Activated naive CD8-positive, alpha-beta T cell treated with anti-CD3 and anti-CD28 coated beads, Interleukin-2, amount 10 ng/mL, durations not matched to agents 7 days and 5 days (primary cell): ENCODE measurements at regions not wholly inside any gene's neighbourhood (a gene's known extent, or its start where the extent isn't known, plus 50 kb on each side); places are given as distances from the start of the nearest gene placed in this dataset.
"Not testable (repeated sequence)": the region's sequence is repeated elsewhere in the genome, so short reads cannot be mapped to it uniquely, and the experiment has no call there.

Experiments
- ATAC-seq: fragments of 150-1000 bp; cut with Tn5 transposase; one replicate; pipeline ENCODE4 v1.10.0; 2021; ENCODE audit warnings: low read depth, moderate library complexity
- POLR2A ChIA-PET: fragments of 350-600 bp; sonication (Branson Sonifier 250); formaldehyde crosslinking; loops from one replicate; lab custom pipeline; 2021; ENCODE audit warnings: antibody characterized with exemption; lab: Charles Lee
- DNase-seq: peaks from one replicate; pipeline ENCODE4 v3.0.0; 2021
- H3K27ac Mint-ChIP-seq: one replicate; pipeline ENCODE4 v1.8.0; 2022; ENCODE audit warnings: mild to moderate bottlenecking, mixed read lengths
- H3K27me3 Mint-ChIP-seq: one replicate; pipeline ENCODE4 v1.8.0; 2022; ENCODE audit warnings: mild to moderate bottlenecking, moderate library complexity, mixed read lengths
- H3K36me3 Mint-ChIP-seq: one replicate; pipeline ENCODE4 v1.8.0; 2021; ENCODE audit warnings: mild to moderate bottlenecking, mixed read lengths
- H3K4me1 Mint-ChIP-seq: one replicate; pipeline ENCODE4 v1.8.0; 2021; ENCODE audit warnings: mixed read lengths
- H3K4me3 Mint-ChIP-seq: one replicate; pipeline ENCODE4 v1.8.0; 2022; ENCODE audit warnings: mild to moderate bottlenecking, moderate library complexity, mixed read lengths
- H3K9me3 Mint-ChIP-seq: one replicate; pipeline ENCODE4 v1.8.0; 2021; ENCODE audit warnings: mixed read lengths

DNA sequence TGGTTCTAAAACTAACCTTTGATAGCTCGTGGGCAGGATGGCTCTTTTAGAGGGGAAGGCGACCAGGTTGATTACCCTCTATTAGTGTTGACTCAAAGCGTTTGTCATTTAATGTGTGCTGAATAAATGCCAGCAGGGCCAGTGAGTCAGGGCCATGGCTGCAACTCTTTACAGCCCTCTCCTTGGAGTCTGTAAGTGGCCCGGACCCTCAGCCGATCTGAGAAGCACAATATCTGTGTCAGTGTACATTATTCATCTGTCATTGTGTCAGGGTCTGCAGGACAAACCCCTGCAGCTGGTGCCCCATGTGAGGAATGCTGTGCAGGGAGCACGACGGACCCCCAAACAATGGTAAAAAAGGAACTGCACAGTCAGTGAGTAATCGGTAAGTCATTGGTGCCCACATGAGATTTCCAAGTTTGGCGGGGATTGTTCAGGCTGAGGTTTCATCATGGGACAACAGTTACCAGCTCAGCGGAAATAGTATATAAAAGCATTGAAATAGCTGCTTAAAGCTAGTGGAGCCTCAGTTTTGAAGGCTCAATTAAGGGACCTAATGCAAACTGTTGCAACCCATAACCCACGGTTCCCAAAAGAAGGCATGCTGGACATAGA, 139.1 kb downstream of the ZNF675 start:
- H3K9me3 Mint-ChIP-seq, result peaks cover 38% of the 10 kb centered on the region

DNA sequence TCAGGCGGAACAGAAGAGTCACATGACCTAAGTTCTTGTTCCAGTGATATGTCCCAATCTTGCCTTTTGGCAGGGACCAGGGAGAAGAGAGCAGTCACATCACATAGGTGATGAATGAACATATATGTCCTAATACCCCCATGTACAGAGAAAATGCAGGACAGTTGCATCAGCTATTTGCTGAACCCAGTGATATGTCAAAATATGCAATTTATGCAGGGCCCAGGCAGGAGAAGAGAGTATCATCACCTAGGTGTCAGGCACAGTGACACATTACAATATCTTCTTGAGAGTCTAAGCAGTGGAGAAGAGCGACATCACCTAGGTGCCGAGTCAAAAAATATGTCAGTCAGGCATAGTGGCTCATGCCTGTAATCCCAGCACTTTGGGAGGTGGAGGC, 139.9 kb downstream of the ZNF675 start:
- POLR2A ChIA-PET, result no interaction called here

More for the DNA sequence above, 139.1 kb downstream of the ZNF675 start:
- Mint-ChIP-seq H3K4me1 (no peaks in the 10 kb centered on the region), H3K4me3 (no peak overlapping the region), H3K27me3 (no peaks in the 10 kb centered on the region), H3K36me3 (peaks cover 1% of the 10 kb centered on the region), H3K27ac (no peak overlapping the region)
- POLR2A ChIA-PET, result no interaction called here
- ATAC-seq, result no peak
- no peak for DNase-seq

DNA sequence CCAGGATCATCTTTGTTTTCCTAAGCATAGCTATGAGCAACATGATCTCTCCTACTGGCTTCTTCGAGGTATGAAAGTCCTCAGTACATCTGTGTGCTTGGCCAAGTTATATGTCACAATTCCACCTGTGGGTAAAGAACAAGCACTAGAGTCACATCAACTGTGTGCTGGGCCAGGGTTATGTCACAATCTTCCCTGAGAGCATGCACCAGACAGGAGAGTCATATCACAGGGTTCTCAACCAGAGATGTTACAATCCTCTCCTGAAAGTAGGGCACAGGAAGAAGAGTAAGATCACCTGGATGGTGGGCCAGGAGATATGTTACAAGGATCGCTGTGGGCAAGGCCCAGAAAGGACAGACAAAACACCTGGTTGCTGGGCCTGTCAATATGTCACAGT, 143.7 kb downstream of the ZNF675 start:
- DNase-seq (no peak), ATAC-seq (no peak)
- POLR2A ChIA-PET, result no interaction called here
- peaks cover 1% of the 10 kb centered on the region for H3K36me3 Mint-ChIP-seq
- H3K27me3 Mint-ChIP-seq, result no peaks in the 10 kb centered on the region
- no peak overlapping the region for H3K4me3 Mint-ChIP-seq
- no peak overlapping the region for H3K27ac Mint-ChIP-seq
- peaks cover 31% of the 10 kb centered on the region for H3K9me3 Mint-ChIP-seq
- no peaks in the 10 kb centered on the region for H3K4me1 Mint-ChIP-seq

More for the DNA sequence above, 139.9 kb downstream of the ZNF675 start:
- ATAC-seq (no peak), DNase-seq (no peak)
- Mint-ChIP-seq H3K4me3 (no peak overlapping the region), H3K27me3 (no peaks in the 10 kb centered on the region), H3K9me3 (peaks cover 38% of the 10 kb centered on the region), H3K4me1 (no peaks in the 10 kb centered on the region), H3K27ac (no peak overlapping the region), H3K36me3 (peaks cover 1% of the 10 kb centered on the region)

DNA sequence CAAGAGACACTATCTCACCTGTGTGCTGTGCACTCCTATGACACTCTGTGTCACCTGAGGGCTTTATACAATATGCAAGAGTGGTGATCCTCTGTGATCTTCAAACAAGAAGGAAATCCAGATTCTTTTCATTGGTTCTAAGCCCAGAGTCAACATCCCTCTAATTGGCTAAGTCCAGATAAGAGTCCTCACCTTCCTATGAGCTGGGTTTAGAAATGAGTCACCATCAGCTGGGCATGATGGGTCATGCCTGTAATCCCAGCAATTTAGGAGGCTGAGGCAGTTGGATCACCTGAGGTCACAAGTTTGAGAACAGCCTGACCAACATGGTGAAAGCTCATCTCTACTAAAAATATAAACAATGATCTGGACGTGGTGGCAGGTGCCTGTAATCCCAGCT, 144.4 kb downstream of the ZNF675 start:
- POLR2A ChIA-PET, result no interaction called here
- no peak for DNase-seq
- no peaks in the 10 kb centered on the region for H3K4me1 Mint-ChIP-seq
- H3K36me3 Mint-ChIP-seq, result peaks cover 1% of the 10 kb centered on the region
- peaks cover 28% of the 10 kb centered on the region for H3K9me3 Mint-ChIP-seq
- ATAC-seq, result no peak
- no peak overlapping the region for H3K4me3 Mint-ChIP-seq
- H3K27ac Mint-ChIP-seq, result no peak overlapping the region
- H3K27me3 Mint-ChIP-seq, result no peaks in the 10 kb centered on the region

DNA sequence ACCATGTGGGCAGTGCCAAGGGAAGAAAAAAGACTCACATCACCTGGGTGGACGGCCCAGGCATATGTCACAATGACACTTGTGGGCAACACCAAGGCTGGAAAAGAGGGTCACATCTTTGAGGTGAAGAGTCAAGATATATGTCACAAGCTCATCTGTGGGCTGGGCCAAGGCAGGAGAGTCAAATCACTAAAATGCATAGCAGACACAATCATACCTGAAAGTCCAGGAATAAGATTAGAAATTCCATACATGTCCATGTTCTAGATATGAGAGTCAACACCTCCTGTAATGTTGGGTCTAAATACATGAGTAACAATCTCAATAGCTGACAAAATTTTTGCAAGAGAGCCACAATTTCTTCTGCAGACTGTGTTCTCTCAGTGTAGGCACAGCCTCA, 145.0 kb downstream of the ZNF675 start:
- POLR2A ChIA-PET, result no interaction called here

DNA sequence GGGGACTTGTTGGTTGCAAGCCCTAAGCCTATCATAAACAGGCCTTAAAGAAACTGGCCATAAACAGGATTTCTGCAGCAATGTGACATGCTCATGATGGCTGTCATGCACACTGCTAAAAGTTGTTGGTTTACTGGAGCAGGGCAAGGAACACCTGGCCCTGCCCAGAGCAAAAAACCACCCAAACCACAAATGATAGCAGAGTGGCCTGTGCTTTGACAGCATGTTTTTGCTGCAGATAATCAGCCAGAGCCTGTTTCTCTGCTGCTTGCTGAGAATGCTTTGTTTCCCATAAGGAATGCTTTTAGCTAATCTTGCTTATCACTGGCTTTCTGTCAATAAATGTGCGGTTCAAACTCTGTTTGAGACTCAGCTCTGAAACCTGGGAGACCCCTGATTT, 144.9 kb upstream of the ZNF91 start:
- H3K27ac Mint-ChIP-seq, H3K27me3 Mint-ChIP-seq, ATAC-seq, POLR2A ChIA-PET, H3K4me3 Mint-ChIP-seq, DNase-seq, H3K4me1 Mint-ChIP-seq, H3K36me3 Mint-ChIP-seq: not testable (repeated sequence)
- H3K9me3 Mint-ChIP-seq, result peaks cover 28% of the 10 kb centered on the region

More for the DNA sequence above, 145.0 kb downstream of the ZNF675 start:
- H3K9me3 Mint-ChIP-seq, result peaks cover 25% of the 10 kb centered on the region
- peaks cover 1% of the 10 kb centered on the region for H3K36me3 Mint-ChIP-seq
- ATAC-seq, result no peak
- H3K4me1 Mint-ChIP-seq, result no peaks in the 10 kb centered on the region
- no peaks in the 10 kb centered on the region for H3K27me3 Mint-ChIP-seq
- DNase-seq, result no peak
- H3K27ac Mint-ChIP-seq, result no peak overlapping the region
- no peak overlapping the region for H3K4me3 Mint-ChIP-seq

DNA sequence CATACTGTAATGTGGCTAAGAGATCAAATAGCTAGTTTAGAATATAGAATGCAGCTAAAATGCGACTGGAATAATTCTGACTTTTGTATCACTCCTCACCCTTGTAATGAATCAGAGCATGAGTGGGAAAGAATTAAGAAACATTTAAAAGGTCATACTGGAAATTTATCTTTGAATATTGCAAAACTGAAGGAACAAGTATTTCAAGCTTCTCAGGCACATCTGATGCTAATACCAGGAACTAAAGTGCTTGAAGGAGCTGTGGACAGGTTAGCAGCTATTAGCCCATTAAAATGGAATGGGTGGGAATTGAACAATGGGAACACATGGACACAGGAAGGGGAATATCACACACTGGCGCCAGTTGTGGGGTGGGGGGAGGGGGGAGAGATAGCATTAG, 144.2 kb upstream of the ZNF91 start:
- POLR2A ChIA-PET, result no interaction called here
- no peak for ATAC-seq
- Mint-ChIP-seq H3K27ac (no peak overlapping the region), H3K27me3 (no peaks in the 10 kb centered on the region), H3K36me3 (peaks cover 1% of the 10 kb centered on the region), H3K9me3 (peaks cover 23% of the 10 kb centered on the region), H3K4me1 (no peaks in the 10 kb centered on the region), H3K4me3 (no peak overlapping the region)
- no peak for DNase-seq

DNA sequence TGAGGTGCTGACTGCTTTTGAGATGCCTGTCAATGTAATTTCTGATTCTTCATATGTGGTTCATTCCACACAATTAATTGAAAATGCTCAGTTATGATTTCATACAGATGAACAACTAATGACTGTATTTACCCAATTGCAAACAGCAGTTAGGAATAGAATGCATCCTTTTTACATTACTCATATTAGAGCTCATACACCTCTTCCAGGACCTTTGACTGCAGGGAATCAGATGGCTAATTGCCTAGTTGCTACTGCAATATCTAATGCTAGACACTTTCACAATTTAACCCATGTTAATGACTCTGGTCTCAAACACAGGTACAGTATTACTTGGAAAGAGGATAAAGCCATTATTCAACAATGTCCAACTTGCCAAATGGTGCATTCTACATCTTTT, 141.9 kb upstream of the ZNF91 start:
- ATAC-seq, H3K4me3 Mint-ChIP-seq: not testable (repeated sequence)

DNA sequence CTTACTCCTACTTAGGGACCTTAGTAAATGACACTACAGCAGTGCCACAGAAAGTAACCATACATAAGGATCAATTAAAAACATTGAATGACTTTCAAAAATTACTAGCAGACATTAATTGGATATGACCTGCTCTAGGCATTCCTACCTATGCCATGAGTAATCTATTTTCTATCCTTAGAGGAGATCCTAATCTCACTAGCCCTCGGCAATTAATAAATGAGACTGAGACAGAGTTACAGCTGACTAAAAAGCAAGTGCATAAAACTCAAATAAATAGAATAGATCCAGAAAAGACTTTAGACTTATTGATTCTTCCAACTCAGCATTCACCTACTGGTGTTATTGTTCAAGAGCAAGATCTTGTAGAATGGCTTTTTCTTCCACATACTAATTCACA, 141.1 kb upstream of the ZNF91 start:
- not testable (repeated sequence) for H3K4me1 Mint-ChIP-seq, DNase-seq, H3K4me3 Mint-ChIP-seq, H3K27me3 Mint-ChIP-seq, H3K27ac Mint-ChIP-seq, H3K36me3 Mint-ChIP-seq, ATAC-seq
- POLR2A ChIA-PET, result interaction anchor here (0.5 kb wide), 1 partner anchor 294 kb away, joined by 5 read pairs; no protein-coding TSS in a partner anchor
- H3K9me3 Mint-ChIP-seq, result peaks cover 18% of the 10 kb centered on the region

More for the DNA sequence above, 141.9 kb upstream of the ZNF91 start:
- POLR2A ChIA-PET, H3K36me3 Mint-ChIP-seq, DNase-seq, H3K4me1 Mint-ChIP-seq, H3K27me3 Mint-ChIP-seq, H3K27ac Mint-ChIP-seq: not testable (repeated sequence)
- peaks cover 14% of the 10 kb centered on the region for H3K9me3 Mint-ChIP-seq

DNA sequence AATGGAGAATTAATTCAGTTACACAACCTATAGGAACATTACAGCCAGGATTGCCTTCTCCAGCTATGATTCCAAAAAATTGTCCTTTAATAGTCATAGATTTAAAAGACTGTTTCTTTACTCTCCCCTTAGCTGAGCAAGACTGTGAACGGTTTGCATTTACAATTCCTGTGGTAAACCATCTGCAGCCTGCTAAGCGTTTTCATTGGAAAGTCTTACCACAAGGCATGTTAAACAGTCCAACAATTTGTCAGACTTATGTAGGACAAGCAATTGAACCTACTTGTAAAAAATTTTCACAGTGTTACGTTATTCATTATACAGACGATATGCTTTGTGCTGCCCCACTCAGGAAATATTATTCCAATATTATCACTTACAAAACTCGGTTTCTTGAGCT, 140.6 kb upstream of the ZNF91 start:
- POLR2A ChIA-PET, result interaction anchor here (0.5 kb wide), 1 partner anchor 293 kb away, joined by 5 read pairs; no protein-coding TSS in a partner anchor
- not testable (repeated sequence) for H3K27me3 Mint-ChIP-seq, H3K27ac Mint-ChIP-seq, DNase-seq, H3K36me3 Mint-ChIP-seq, H3K4me1 Mint-ChIP-seq, ATAC-seq, H3K4me3 Mint-ChIP-seq
- H3K9me3 Mint-ChIP-seq, result peaks cover 19% of the 10 kb centered on the region

DNA sequence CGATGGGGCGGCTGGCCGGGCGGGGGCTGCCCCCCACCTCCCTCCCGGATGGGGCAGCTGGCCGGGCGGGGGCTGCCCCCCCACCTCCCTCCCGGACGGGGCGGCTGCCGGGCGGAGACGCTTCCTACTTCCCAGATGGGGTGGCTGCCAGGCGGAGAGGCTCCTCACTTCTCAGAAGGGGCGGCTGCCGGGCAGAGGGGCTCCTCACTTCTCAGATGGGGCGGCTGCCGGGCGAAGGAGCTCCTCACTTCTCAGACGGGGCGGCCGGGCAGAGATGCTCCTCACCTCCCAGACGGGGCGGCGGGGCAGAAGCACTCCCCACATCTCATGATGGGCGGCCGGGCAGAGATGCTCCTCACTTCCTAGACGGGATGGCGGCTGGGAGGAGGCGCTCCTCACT, 138.2 kb upstream of the ZNF91 start:
- POLR2A ChIA-PET, H3K36me3 Mint-ChIP-seq: not testable (repeated sequence)

DNA sequence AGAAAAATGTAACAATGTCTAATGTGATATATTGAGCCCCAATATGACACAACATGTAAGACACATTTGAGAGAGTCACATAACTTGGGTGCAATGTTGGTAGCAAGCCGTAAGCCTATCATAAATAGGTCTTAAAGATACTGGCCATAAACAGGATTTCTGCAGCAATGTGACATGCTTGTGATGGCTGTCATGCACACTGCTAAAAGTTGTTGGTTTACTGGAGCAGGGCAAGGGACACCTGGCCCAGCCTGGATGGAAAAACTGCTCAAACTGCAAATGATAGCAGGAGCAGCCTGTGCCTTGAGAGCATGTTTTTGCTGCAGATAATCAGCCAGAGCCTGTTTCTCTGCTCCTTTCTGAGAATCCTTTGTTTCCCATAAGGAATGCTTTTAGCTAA, 136.7 kb upstream of the ZNF91 start:
- Mint-ChIP-seq H3K36me3 (no peaks in the 10 kb centered on the region), H3K9me3 (peaks cover 30% of the 10 kb centered on the region), H3K4me1 (no peaks in the 10 kb centered on the region), H3K4me3 (no peak overlapping the region), H3K27ac (no peak overlapping the region), H3K27me3 (no peaks in the 10 kb centered on the region)
- ATAC-seq (no peak), DNase-seq (no peak)
- POLR2A ChIA-PET, result no interaction called here

More for the DNA sequence above, 138.2 kb upstream of the ZNF91 start:
- not testable (repeated sequence) for H3K27ac Mint-ChIP-seq, H3K4me1 Mint-ChIP-seq, H3K27me3 Mint-ChIP-seq, H3K4me3 Mint-ChIP-seq, ATAC-seq, DNase-seq
- H3K9me3 Mint-ChIP-seq, result peaks cover 20% of the 10 kb centered on the region

DNA sequence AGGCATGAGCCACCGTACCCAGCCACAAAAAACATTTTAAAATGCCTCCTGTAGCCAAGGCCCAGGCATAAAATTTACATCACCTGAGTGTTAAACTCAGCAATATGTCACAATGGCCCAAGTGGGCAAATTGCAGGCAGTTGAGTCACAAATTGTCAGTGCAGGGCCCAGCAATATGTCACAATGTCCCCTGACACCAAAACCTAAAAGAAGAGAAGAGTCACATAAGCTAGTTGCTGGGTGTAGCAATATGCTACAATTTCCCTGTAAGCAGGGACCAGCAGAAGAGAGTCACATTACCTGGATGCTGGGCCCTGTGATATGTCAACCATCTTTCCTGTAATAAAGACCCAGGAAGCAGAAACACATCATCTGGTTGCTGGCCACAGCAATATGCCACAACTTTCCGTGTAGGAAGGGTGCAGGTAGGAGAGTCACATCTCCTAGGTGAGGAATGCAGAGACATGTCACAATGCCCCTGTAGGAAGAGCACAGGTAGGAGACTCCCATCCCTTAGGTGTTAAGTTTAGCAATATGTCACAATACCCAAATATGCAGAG, 136.0 kb upstream of the ZNF91 start:
- Mint-ChIP-seq H3K27ac (no peak overlapping the region), H3K4me3 (no peak overlapping the region), H3K27me3 (no peaks in the 10 kb centered on the region), H3K36me3 (no peaks in the 10 kb centered on the region), H3K9me3 (peaks cover 29% of the 10 kb centered on the region), H3K4me1 (no peaks in the 10 kb centered on the region)
- DNase-seq (no peak), ATAC-seq (no peak)
- POLR2A ChIA-PET, result no interaction called here

DNA sequence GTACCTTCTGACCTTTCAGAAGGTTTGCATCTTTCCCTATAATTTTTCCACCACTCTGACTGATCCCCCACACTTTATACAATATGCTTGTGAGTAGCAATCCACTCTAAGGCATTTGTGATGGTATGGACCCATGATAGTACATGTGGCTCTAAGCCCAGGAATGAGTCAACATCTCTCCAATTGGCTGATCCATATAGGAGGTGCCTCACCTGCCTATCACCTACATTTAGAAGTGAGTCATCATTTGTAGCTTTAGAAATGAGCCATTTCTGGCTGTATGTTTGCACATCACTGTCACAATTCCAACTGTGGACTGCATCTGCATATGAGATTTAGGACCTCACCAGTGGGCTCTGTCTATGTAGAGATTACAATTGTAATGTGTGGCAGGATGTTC, 133.1 kb upstream of the ZNF91 start:
- no peaks in the 10 kb centered on the region for H3K4me1 Mint-ChIP-seq
- no peak for ATAC-seq
- POLR2A ChIA-PET, result no interaction called here

More for the DNA sequence above, 133.1 kb upstream of the ZNF91 start:
- DNase-seq, result no peak
- peaks cover 27% of the 10 kb centered on the region for H3K9me3 Mint-ChIP-seq
- H3K27ac Mint-ChIP-seq, result no peak overlapping the region
- H3K27me3 Mint-ChIP-seq, result no peaks in the 10 kb centered on the region
- H3K36me3 Mint-ChIP-seq, result no peaks in the 10 kb centered on the region
- H3K4me3 Mint-ChIP-seq, result no peak overlapping the region
